Testis (tissue), 2 donors: ENCODE measurements at regions not wholly inside any gene's neighbourhood (a gene's known extent, or its start where the extent isn't known, plus 50 kb on each side); places are given as distances from the start of the nearest gene placed in this dataset.

Experiments
- POLR2A ChIP-seq: fragments of 450-650 bp; IDR thresholded peaks from one replicate; pipeline ENCODE4 v1.6.1; 2017; ENCODE audit warnings: antibody characterized with exemption, mild to moderate bottlenecking, moderate library complexity
- TF ChIP-seq, protein P1 (sequence below), 3 experiments: fragments of 450-650 bp in 2 of 3; fragments of 200-600 bp in 1 of 3; sonication (generic) in 1 of 3; IDR thresholded peaks; one replicate each; pipeline ENCODE4 v1.5.1; 2016 to 2019; ENCODE audit warnings: antibody characterized with exemption in 3 of 3, mild to moderate bottlenecking in 2 of 3, moderate library complexity in 1 of 3

DNA sequence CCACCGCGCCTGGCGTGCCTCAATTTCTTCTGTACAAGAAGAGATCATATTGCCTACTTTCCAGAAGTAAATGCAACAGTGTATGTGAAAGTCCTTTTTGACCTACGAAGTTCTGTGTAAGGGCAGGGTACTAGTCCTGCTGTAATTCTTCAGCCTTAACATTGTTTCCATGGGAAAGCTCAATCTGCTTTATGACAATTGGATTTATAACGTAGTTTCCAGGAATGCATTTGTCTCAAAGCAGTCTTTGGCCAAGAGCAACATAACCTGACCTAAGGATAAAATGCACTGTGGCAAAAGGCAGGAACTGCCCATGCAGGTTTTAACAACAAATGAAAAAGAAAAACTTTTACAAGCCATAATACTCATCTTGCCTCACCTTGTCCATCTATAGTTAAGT lies 108.1 kb upstream of the PODXL start:
- TF ChIP-seq, protein P1, sequence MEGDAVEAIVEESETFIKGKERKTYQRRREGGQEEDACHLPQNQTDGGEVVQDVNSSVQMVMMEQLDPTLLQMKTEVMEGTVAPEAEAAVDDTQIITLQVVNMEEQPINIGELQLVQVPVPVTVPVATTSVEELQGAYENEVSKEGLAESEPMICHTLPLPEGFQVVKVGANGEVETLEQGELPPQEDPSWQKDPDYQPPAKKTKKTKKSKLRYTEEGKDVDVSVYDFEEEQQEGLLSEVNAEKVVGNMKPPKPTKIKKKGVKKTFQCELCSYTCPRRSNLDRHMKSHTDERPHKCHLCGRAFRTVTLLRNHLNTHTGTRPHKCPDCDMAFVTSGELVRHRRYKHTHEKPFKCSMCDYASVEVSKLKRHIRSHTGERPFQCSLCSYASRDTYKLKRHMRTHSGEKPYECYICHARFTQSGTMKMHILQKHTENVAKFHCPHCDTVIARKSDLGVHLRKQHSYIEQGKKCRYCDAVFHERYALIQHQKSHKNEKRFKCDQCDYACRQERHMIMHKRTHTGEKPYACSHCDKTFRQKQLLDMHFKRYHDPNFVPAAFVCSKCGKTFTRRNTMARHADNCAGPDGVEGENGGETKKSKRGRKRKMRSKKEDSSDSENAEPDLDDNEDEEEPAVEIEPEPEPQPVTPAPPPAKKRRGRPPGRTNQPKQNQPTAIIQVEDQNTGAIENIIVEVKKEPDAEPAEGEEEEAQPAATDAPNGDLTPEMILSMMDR (IDR thresholded peaks at IDR 0.05), result no peak
- no peak for TF ChIP-seq POLR2A
